Stimulated activated CD4-positive, alpha-beta T cell treated with anti-CD3 and anti-CD28 coated beads, Interleukin-15, amount 100 ng/mL, for 1 hour (primary cell): ENCODE measurements at regions not wholly inside any gene's neighbourhood (a gene's known extent, or its start where the extent isn't known, plus 50 kb on each side); places are given as distances from the start of the nearest gene placed in this dataset.
A peak's percentile ranks its signal among the peaks of the same experiment; 100 is the strongest.

Source experiments
- DNase-seq, 2 donors: peaks; one replicate each; pipeline ENCODE4 v3.0.0-alpha.2; 2020; ENCODE audit warnings: low read depth in 1 of 2, low spot score in 1 of 2

DNA sequence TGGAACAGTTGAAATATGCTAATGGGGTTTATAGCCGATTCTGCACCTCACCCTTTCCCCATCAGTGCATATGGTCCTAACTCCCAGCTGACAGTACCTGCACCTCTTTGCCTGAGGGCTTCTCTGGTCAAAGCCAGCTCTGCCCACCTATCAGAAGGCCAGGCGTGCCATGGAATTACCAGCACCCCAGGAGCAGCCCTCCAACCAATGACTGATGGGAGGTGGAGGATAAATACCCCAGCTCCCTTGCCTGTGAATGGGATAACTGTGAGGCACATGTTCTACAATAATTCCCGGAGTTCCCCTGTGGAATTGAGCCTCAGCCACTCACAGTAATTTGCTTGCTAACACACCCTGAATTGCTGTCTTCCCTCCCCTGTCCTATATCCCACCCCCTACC, 572.0 kb downstream of the BCOR start:
- DNase-seq: no peak

DNA sequence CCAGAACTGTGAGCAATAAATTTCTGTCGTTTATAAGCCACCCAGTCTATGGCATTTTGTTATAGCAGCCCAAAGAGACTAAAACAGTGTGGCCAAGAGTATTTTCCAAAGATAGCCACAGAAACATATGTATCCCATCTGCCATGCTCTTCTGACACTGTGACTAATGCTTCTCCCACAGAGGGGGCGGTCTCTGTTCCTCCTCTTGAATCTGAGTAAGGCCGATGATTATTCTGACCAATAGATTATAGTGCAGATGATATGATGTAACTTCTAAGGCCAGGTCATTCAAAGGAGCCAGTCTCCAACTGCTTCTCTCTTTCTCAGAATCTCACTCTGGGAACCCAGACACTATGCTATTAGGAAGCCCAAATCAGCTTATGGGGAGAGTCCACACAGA, 570.7 kb downstream of the BCOR start:
- no peak for DNase-seq

GRCh38 chrX:39528161-39528916, 569.4 kb downstream of the BCOR start:
- DNase-seq: no peak

GRCh38 chrX:39532761-39533160, 565.0 kb downstream of the BCOR start:
- no peak for DNase-seq

- DNase-seq: no peak
Measured at GRCh38 chrX:39534949-39535348, 562.8 kb downstream of the BCOR start.

GRCh38 chrX:39536211-39536610, 561.5 kb downstream of the BCOR start:
- no peak for DNase-seq

- no peak for DNase-seq
Measured at GRCh38 chrX:39541881-39542280, 555.9 kb downstream of the BCOR start.

- DNase-seq: no peak
Measured at GRCh38 chrX:39542316-39542715, 555.4 kb downstream of the BCOR start.

GRCh38 chrX:39550795-39551361, 546.9 kb downstream of the BCOR start:
- no peak for DNase-seq

GRCh38 chrX:39551762-39552161, 546.0 kb downstream of the BCOR start:
- no peak for DNase-seq

- DNase-seq: no peak
Measured at GRCh38 chrX:39555431-39555830, 542.3 kb downstream of the BCOR start.

DNA sequence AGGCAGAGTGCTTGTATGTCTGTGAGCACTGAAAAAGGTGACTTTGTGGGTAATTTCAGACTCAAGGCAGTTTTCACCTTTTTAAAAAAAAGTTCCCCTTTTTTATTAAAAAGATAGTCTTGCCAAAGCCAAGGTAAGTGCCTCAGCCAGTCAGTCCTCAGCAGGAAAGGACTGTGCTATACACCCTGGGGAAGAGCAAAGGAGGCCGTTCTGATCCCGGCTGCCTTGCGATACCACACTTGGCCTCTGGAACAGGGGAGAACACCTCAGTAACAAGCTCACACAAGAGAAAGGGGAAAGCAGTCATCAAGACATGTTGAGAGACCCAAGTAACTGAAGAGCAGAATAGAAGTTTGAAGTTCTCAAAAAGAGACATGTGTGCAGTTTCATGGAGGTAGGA, 541.7 kb downstream of the BCOR start:
- DNase-seq: no peak

- DNase-seq: no peak
Measured at GRCh38 chrX:39559229-39559628, 538.5 kb downstream of the BCOR start.

- DNase-seq: no peak
Measured at GRCh38 chrX:39560271-39560670, 537.5 kb downstream of the BCOR start.

GRCh38 chrX:39563178-39563577, 534.6 kb downstream of the BCOR start:
- DNase-seq: no peak

DNA sequence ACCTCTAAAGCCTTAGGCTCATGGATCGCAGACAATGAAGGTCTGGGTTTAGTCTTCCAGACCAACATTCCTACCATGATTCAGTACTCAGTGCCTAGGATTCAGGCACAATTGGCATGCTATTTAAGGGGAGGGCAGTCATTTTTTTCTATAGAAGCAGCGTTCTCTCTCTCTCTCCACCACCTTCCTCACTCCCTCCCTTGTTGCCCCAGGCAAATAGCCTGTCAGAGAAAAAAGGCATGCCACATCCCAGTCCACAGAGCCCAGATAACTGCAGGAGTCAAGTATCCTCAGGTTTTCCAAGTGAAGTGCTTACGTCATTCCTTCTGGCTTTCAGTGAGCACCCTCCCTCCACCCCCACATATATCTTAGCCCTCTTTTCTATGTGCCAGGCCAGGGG, 533.0 kb downstream of the BCOR start:
- DNase-seq: no peak

- DNase-seq: no peak
Measured at GRCh38 chrX:39574178-39574577, 523.6 kb downstream of the BCOR start.

- DNase-seq: no peak
Measured at GRCh38 chrX:39576041-39576872, 521.5 kb downstream of the BCOR start.

DNA sequence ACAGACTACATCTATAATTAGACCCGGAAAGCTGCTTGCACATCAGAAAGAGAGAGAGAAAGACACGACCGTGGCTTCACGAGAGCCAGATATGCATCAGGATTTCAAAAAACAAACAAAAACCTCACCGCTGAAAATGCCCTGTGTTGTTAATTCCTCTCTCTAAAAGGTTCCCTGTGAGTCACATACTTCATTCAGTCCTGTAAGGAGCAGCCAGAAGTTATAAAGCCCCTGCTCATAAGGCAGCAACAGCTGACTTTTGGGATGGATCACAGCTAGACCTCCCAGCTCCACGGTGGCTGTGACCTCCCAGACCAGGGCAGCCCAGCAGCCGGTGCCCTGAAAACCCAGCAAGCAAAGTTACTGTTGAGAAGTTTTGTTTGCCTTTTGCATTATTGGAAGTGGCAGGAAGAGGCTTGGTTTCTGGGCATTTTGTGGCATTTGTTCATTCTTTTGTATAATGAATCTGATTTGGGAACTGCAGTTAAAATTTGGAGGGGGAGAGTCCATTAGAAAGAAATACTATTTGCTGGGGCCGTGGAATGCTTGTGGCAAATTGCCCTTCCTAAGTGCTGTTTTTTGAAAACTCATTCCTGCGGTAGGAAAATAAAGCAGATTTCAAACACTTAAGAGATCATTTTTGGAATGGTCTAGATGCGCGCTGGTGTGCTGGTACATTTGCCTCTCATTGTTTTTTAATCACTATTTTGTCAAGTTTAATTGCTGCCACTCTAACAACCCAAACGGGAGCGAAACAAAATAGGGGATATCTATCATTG, 520.4 kb downstream of the BCOR start:
- DNase-seq: no peak

DNA sequence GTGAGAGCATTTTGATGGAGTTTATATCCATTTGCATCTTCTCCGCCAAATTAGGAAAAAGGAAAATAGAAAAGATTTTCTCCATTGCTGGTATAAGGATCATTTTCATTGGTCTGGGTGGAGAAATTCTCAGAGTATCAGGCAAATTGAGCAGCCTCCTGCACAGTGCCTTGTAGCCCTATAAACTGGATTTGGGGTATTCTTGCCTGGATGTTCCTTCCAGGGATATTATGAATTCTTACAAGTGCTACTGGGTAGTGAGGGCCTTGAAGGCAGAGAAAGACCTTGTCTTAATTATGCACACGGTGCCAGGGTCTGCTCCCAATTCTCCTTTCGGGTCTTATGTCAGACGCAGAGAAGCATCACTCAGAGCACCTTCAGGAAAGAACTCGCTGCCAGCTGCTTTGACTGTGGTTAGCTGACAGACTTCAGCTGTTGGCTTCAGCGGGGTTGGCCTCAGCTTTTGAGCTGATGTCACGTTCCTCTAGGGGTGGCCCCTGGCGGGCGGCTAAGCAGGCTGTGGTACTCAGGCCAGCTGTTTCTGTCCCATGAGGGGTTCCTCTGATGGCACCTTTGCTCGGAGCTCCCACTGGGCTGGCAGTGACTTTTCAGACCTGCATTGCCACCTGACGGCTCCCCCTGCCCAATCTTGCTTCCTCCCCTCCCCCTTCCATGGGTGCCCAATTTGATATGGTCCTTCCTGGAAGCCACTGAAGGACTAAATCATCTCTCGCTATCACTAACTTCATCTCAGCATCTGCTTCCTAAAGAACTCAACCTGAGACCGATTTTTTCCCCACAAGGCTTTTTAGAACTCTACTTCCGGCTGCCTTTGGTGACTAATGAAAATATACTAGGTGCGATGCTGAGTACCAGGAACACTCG, 519.5 kb downstream of the BCOR start:
- DNase-seq: peak in 1 of 2 donors; percentile 24
